G401.6 (cell line): ENCODE measurements at regions not wholly inside any gene's neighbourhood (a gene's known extent, or its start where the extent isn't known, plus 50 kb on each side); places are given as distances from the start of the nearest gene placed in this dataset.
"Not testable (repeated sequence)": the region's sequence is repeated elsewhere in the genome, so short reads cannot be mapped to it uniquely, and the experiment has no call there.

Experiments used
- FAIRE-seq: peaks from 2 replicates; lab custom pipeline; 2012; peaks lifted over from hg19 to GRCh38; lab: Jason Lieb, UNC

- peak; percentile 63 for FAIRE-seq
These were observed 929.7 kb downstream of the PCDH7 start for GRCh38 chr4:31649878-31650277.

GRCh38 chr4:31651541-31651940 is 931.4 kb downstream of the PCDH7 start:
- no peak for FAIRE-seq

- FAIRE-seq, result no peak
These were observed 935.2 kb downstream of the PCDH7 start for GRCh38 chr4:31655328-31655727.

GRCh38 chr4:31657859-31658570 is 937.8 kb downstream of the PCDH7 start:
- no peak for FAIRE-seq

- FAIRE-seq, result no peak
These were observed 940.7 kb downstream of the PCDH7 start for GRCh38 chr4:31660916-31661315.

- no peak for FAIRE-seq
These were observed 942.8 kb downstream of the PCDH7 start for GRCh38 chr4:31662951-31663350.

GRCh38 chr4:31667686-31668085 is 947.5 kb downstream of the PCDH7 start:
- FAIRE-seq, result no peak

- no peak for FAIRE-seq
These were observed 954.3 kb downstream of the PCDH7 start for GRCh38 chr4:31674313-31674947.

GRCh38 chr4:31678356-31678755 is 958.2 kb downstream of the PCDH7 start:
- no peak for FAIRE-seq

GRCh38 chr4:31682796-31683195 is 962.6 kb downstream of the PCDH7 start:
- no peak for FAIRE-seq

- FAIRE-seq, result no peak
These were observed 967.7 kb downstream of the PCDH7 start for GRCh38 chr4:31687717-31688342.

- FAIRE-seq, result no peak
These were observed 972.3 kb downstream of the PCDH7 start for GRCh38 chr4:31692399-31692940.

GRCh38 chr4:31701256-31701655 is 981.1 kb downstream of the PCDH7 start:
- no peak for FAIRE-seq

GRCh38 chr4:31702326-31702725 is 982.2 kb downstream of the PCDH7 start:
- FAIRE-seq, result no peak

GRCh38 chr4:31714238-31714637 is 994.1 kb downstream of the PCDH7 start:
- no peak for FAIRE-seq

GRCh38 chr4:31715302-31715701 is 995.1 kb downstream of the PCDH7 start:
- no peak for FAIRE-seq

- FAIRE-seq, result no peak
These were observed 1006.9 kb downstream of the PCDH7 start for GRCh38 chr4:31727030-31727429.

GRCh38 chr4:31735004-31735403 is 1014.8 kb downstream of the PCDH7 start:
- FAIRE-seq, result no peak

- no peak for FAIRE-seq
These were observed 1017.2 kb downstream of the PCDH7 start for GRCh38 chr4:31737419-31737818.

GRCh38 chr4:31741326-31741725 is 1021.2 kb downstream of the PCDH7 start:
- FAIRE-seq, result no peak

GRCh38 chr4:31748382-31748781 is 1028.2 kb downstream of the PCDH7 start:
- no peak for FAIRE-seq

GRCh38 chr4:31750581-31750980 is 1030.4 kb downstream of the PCDH7 start:
- not testable (repeated sequence) for FAIRE-seq

- FAIRE-seq, result no peak
These were observed 1035.6 kb downstream of the PCDH7 start for GRCh38 chr4:31755751-31756150.
